Spleen (tissue), 7 donors: ENCODE measurements at regions not wholly inside any gene's neighbourhood (a gene's known extent, or its start where the extent isn't known, plus 50 kb on each side); places are given as distances from the start of the nearest gene placed in this dataset.
"Not testable (repeated sequence)": the region's sequence is repeated elsewhere in the genome, so short reads cannot be mapped to it uniquely, and the experiment has no call there.

Experiments used
- POLR2AphosphoS5 ChIP-seq, 3 donors: sonication (generic); formaldehyde crosslinking; IDR thresholded peaks; one replicate each; pipeline ENCODE4 v1.5.1; 2017; ENCODE audit warnings: antibody characterized with exemption in 3 of 3
- TF ChIP-seq, protein P1 (sequence below), 11 experiments: fragments of 200-600 bp in 7 of 11; fragments of 450-650 bp in 4 of 11; sonication (generic) in 4 of 11; IDR thresholded peaks in 8 of 11; conservative IDR thresholded peaks in 3 of 11; 1 replicate in 7 of 11; 2 replicates in 4 of 11; pipeline versions ENCODE4 v1.4.0 to v1.8.0; 2016 to 2021; ENCODE audit warnings: antibody characterized with exemption in 11 of 11, inconsistent platforms in 4 of 11, mild to moderate bottlenecking in 1 of 11
- donor health status: DM: no; HTN: no; CAD: no; lungs with moderate emphysema.
- donor health status: DM: no; HTN: no; CAD: no.
- donor health status: DM: no; HTN: no; CAD: no.

DNA sequence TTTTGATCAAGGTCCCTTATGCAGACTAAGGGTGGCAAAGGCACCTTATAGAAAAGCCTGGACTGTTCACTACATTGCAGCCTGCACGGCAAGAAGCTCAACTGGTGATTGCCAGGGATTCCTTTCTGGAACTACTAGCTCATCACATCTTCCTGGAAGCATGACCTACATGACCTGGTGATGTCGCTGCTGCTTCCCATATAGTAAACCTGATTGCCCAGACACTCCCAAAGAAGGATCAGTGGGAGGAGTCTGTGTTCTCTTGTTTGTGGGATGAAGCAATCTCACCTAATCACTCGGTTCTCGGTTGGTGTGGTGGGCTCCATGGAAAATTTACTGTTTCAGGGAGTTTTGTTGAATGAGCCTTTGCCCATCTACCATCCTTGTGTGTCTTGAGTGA, 89.8 kb downstream of the BMP15 start:
- TF ChIP-seq, protein P1, sequence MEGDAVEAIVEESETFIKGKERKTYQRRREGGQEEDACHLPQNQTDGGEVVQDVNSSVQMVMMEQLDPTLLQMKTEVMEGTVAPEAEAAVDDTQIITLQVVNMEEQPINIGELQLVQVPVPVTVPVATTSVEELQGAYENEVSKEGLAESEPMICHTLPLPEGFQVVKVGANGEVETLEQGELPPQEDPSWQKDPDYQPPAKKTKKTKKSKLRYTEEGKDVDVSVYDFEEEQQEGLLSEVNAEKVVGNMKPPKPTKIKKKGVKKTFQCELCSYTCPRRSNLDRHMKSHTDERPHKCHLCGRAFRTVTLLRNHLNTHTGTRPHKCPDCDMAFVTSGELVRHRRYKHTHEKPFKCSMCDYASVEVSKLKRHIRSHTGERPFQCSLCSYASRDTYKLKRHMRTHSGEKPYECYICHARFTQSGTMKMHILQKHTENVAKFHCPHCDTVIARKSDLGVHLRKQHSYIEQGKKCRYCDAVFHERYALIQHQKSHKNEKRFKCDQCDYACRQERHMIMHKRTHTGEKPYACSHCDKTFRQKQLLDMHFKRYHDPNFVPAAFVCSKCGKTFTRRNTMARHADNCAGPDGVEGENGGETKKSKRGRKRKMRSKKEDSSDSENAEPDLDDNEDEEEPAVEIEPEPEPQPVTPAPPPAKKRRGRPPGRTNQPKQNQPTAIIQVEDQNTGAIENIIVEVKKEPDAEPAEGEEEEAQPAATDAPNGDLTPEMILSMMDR (IDR thresholded peaks at IDR 0.05 in 8 of 11, conservative IDR thresholded peaks at IDR 0.05 in 3 of 11), result not testable (repeated sequence)
- not testable (repeated sequence) for TF ChIP-seq POLR2AphosphoS5 (IDR thresholded peaks at IDR 0.05)
